Trophoblast cell (in vitro differentiated cells and primary cell): ENCODE measurements at regions not wholly inside any gene's neighbourhood (a gene's known extent, or its start where the extent isn't known, plus 50 kb on each side); places are given as distances from the start of the nearest gene placed in this dataset.
A peak's percentile ranks its signal among the peaks of the same experiment; 100 is the strongest.
"Not testable (repeated sequence)": the region's sequence is repeated elsewhere in the genome, so short reads cannot be mapped to it uniquely, and the experiment has no call there.

Experiments
- DNase-seq, 2 donors: peaks; one replicate each; pipeline ENCODE4 v3.0.0-alpha.2; 2016
- H2AFZ ChIP-seq: 2 replicates; pipeline ENCODE4 v1.6.1; 2013; ENCODE audit warnings: low read length, moderate library complexity, mild to moderate bottlenecking; ENCODE audit not compliant: insufficient read depth, poor library complexity
- H2AK5ac ChIP-seq: 2 replicates; pipeline ENCODE4 v1.6.1; 2013; ENCODE audit warnings: mild to moderate bottlenecking, low read length
- H2BK120ac ChIP-seq: 2 replicates; pipeline ENCODE4 v1.6.1; 2013; ENCODE audit warnings: low read length, mild to moderate bottlenecking, moderate library complexity; ENCODE audit not compliant: insufficient read depth, poor library complexity
- H2BK12ac ChIP-seq: 2 replicates; pipeline ENCODE4 v1.6.1; 2013; ENCODE audit warnings: mild to moderate bottlenecking, low read length, moderate library complexity
- H2BK5ac ChIP-seq: 2 replicates; pipeline ENCODE4 v1.6.1; 2013; ENCODE audit warnings: low read length, low read depth, moderate library complexity, mild to moderate bottlenecking; ENCODE audit not compliant: poor library complexity
- H3K14ac ChIP-seq: 2 replicates; pipeline ENCODE4 v1.6.1; 2013; ENCODE audit warnings: mild to moderate bottlenecking, low read length
- H3K18ac ChIP-seq: 2 replicates; pipeline ENCODE4 v1.6.1; 2013; ENCODE audit warnings: mild to moderate bottlenecking, low read length
- H3K23ac ChIP-seq: 2 replicates; pipeline ENCODE4 v1.6.1; 2013; ENCODE audit warnings: low read length
- H3K27ac ChIP-seq: 2 replicates; pipeline ENCODE4 v1.5.1; 2013; ENCODE audit warnings: low read depth, mild to moderate bottlenecking, inconsistent platforms, low read length, moderate library complexity
- H3K27me3 ChIP-seq: 2 replicates; pipeline ENCODE4 v1.6.1; 2013; ENCODE audit warnings: inconsistent platforms, mild to moderate bottlenecking, low read length, moderate library complexity; ENCODE audit not compliant: insufficient read depth
- H3K36me3 ChIP-seq, 2 experiments: 1 replicate in 1 of 2; 2 replicates in 1 of 2; pipeline ENCODE4 v1.6.1; 2013; ENCODE audit warnings: low read length in 2 of 2, mild to moderate bottlenecking in 2 of 2, moderate library complexity in 1 of 2; ENCODE audit not compliant: insufficient read depth in 2 of 2, control insufficient read depth in 1 of 2
- H3K4ac ChIP-seq: 2 replicates; pipeline ENCODE4 v1.6.1; 2013; ENCODE audit warnings: low read depth, mild to moderate bottlenecking, low read length, moderate library complexity
- H3K4me1 ChIP-seq, 2 experiments: 1 replicate in 1 of 2; 2 replicates in 1 of 2; pipeline ENCODE4 v1.6.1; 2013; ENCODE audit warnings: low read length in 2 of 2, mild to moderate bottlenecking in 2 of 2, moderate library complexity in 1 of 2; ENCODE audit not compliant: insufficient read depth in 2 of 2, control insufficient read depth in 1 of 2
- H3K4me2 ChIP-seq: 2 replicates; pipeline ENCODE4 v1.6.1; 2013; ENCODE audit warnings: inconsistent platforms, mild to moderate bottlenecking, low read length, moderate library complexity
- H3K4me3 ChIP-seq: 2 replicates; pipeline ENCODE4 v1.5.1; 2013; ENCODE audit warnings: mild to moderate bottlenecking, low read depth, low read length, inconsistent platforms
- H3K79me1 ChIP-seq: one replicate; pipeline ENCODE4 v1.6.1; 2013; ENCODE audit warnings: low read length
- H3K79me2 ChIP-seq: 2 replicates; pipeline ENCODE4 v1.6.1; 2013; ENCODE audit warnings: low read length, mild to moderate bottlenecking; ENCODE audit not compliant: control insufficient read depth, insufficient read depth, poor library complexity
- H3K9ac ChIP-seq: 2 replicates; pipeline ENCODE4 v1.6.1; 2013; ENCODE audit warnings: mild to moderate bottlenecking, low read length
- H3K9me3 ChIP-seq: 2 replicates; pipeline ENCODE4 v1.6.1; 2013; ENCODE audit warnings: low read depth, mild to moderate bottlenecking, control low read depth, inconsistent platforms, low read length; ENCODE audit not compliant: insufficient read depth
- H4K12ac ChIP-seq: 2 replicates; pipeline ENCODE4 v1.6.1; 2013; ENCODE audit warnings: low read depth, mild to moderate bottlenecking, low read length, moderate library complexity
- H4K8ac ChIP-seq: 2 replicates; pipeline ENCODE4 v1.6.1; 2013; ENCODE audit warnings: low read depth, mild to moderate bottlenecking, low read length, moderate library complexity
- H4K91ac ChIP-seq: one replicate; pipeline ENCODE4 v1.6.1; 2013; ENCODE audit warnings: low read depth, mild to moderate bottlenecking, low read length, moderate library complexity
- WGBS: extraction: QIAGEN DNeasy Blood & Tissue Kit; methylation state at CpG from one replicate; pipeline ENCODE4 v1.1.7; 2013; ENCODE audit warnings: missing lambda C conversion rate; ENCODE audit not compliant: insufficient read length, insufficient coverage; ENCODE audit errors: extremely low coverage; 5-methylcytosine and 5-hydroxymethylcytosine counted together

- H4K8ac ChIP-seq, H2BK5ac ChIP-seq, H3K4me3 ChIP-seq, H3K79me1 ChIP-seq, H3K4me1 ChIP-seq, H3K4ac ChIP-seq, H3K27me3 ChIP-seq, H4K12ac ChIP-seq, DNase-seq, H3K4me2 ChIP-seq, H3K18ac ChIP-seq, H2AFZ ChIP-seq, H4K91ac ChIP-seq, H3K36me3 ChIP-seq, H2AK5ac ChIP-seq, H3K9ac ChIP-seq, H2BK12ac ChIP-seq, H3K9me3 ChIP-seq, H2BK120ac ChIP-seq, H3K27ac ChIP-seq, H3K79me2 ChIP-seq, H3K23ac ChIP-seq, H3K14ac ChIP-seq: not testable (repeated sequence)
Measured at GRCh38 chr11:34781826-34782225, 134.4 kb downstream of the APIP start.

- H2BK120ac ChIP-seq = no peak overlapping the region
- WGBS = no CpG with 5 or more reads among the region's 4 CpGs
- no peak overlapping the region for H3K18ac ChIP-seq
- H3K4me2 ChIP-seq = no peak overlapping the region
- H3K79me2 ChIP-seq = no peaks in the 10 kb centered on the region
- no peak overlapping the region for H4K8ac ChIP-seq
- H3K4ac ChIP-seq = no peak overlapping the region
- no peaks in the 10 kb centered on the region for H3K9me3 ChIP-seq
- H3K4me1 ChIP-seq = no peaks in the 10 kb centered on the region
- H2BK5ac ChIP-seq = no peak overlapping the region
- no peaks in the 10 kb centered on the region for H3K79me1 ChIP-seq
- H3K9ac ChIP-seq = no peak overlapping the region
- H3K27me3 ChIP-seq = no peaks in the 10 kb centered on the region
- no peaks in the 10 kb centered on the region for H3K36me3 ChIP-seq
- no peak overlapping the region for H3K27ac ChIP-seq
- H3K4me3 ChIP-seq = no peak overlapping the region
- H3K23ac ChIP-seq = no peak overlapping the region
- H2AFZ ChIP-seq = no peak overlapping the region
- no peak overlapping the region for H3K14ac ChIP-seq
- no peak overlapping the region for H4K12ac ChIP-seq
- DNase-seq = peak; percentile 19 to 72
- no peak overlapping the region for H2AK5ac ChIP-seq
- no peak overlapping the region for H2BK12ac ChIP-seq
- H4K91ac ChIP-seq = no peak overlapping the region
Measured at GRCh38 chr11:34775417-34775888, 140.7 kb downstream of the APIP start.

- no peak overlapping the region for H4K91ac ChIP-seq
- no peak overlapping the region for H2BK12ac ChIP-seq
- no peak overlapping the region for H2AFZ ChIP-seq
- H3K79me1 ChIP-seq = no peaks in the 10 kb centered on the region
- no peak overlapping the region for H3K23ac ChIP-seq
- no peak overlapping the region for H4K12ac ChIP-seq
- H3K27me3 ChIP-seq = no peaks in the 10 kb centered on the region
- H3K4ac ChIP-seq = no peak overlapping the region
- H3K36me3 ChIP-seq = no peaks in the 10 kb centered on the region
- DNase-seq = no peak
- H3K79me2 ChIP-seq = no peaks in the 10 kb centered on the region
- WGBS = no CpG with 5 or more reads among the region's 2 CpGs
- no peak overlapping the region for H3K18ac ChIP-seq
- no peak overlapping the region for H2AK5ac ChIP-seq
- H3K4me3 ChIP-seq = no peak overlapping the region
- H2BK5ac ChIP-seq = no peak overlapping the region
- H3K9ac ChIP-seq = no peak overlapping the region
- peaks cover 0 to 6% of the 10 kb centered on the region in 2 experiments for H3K4me1 ChIP-seq
- H3K4me2 ChIP-seq = no peak overlapping the region
- no peak overlapping the region for H2BK120ac ChIP-seq
- H4K8ac ChIP-seq = no peak overlapping the region
- no peak overlapping the region for H3K27ac ChIP-seq
- no peak overlapping the region for H3K14ac ChIP-seq
- H3K9me3 ChIP-seq = no peaks in the 10 kb centered on the region
Measured at GRCh38 chr11:34774604-34775003, 141.6 kb downstream of the APIP start.

GRCh38 chr11:34773826-34774225 is 142.4 kb downstream of the APIP start:
- no peaks in the 10 kb centered on the region for H3K9me3 ChIP-seq
- no peaks in the 10 kb centered on the region for H3K36me3 ChIP-seq
- no peak overlapping the region for H4K91ac ChIP-seq
- H3K4me1 ChIP-seq = peaks cover 0 to 7% of the 10 kb centered on the region in 2 experiments
- no peaks in the 10 kb centered on the region for H3K27me3 ChIP-seq
- H3K4ac ChIP-seq = no peak overlapping the region
- H3K27ac ChIP-seq = no peak overlapping the region
- H3K14ac ChIP-seq = no peak overlapping the region
- H3K23ac ChIP-seq = no peak overlapping the region
- H2BK5ac ChIP-seq = no peak overlapping the region
- H2AK5ac ChIP-seq = no peak overlapping the region
- H4K12ac ChIP-seq = no peak overlapping the region
- H3K18ac ChIP-seq = no peak overlapping the region
- no peak overlapping the region for H2BK120ac ChIP-seq
- no peak overlapping the region for H3K4me3 ChIP-seq
- H2AFZ ChIP-seq = no peak overlapping the region
- H3K9ac ChIP-seq = no peak overlapping the region
- WGBS = no CpG with 5 or more reads among the region's 1 CpG
- no peak overlapping the region for H4K8ac ChIP-seq
- H2BK12ac ChIP-seq = no peak overlapping the region
- no peak overlapping the region for H3K4me2 ChIP-seq
- H3K79me1 ChIP-seq = no peaks in the 10 kb centered on the region
- H3K79me2 ChIP-seq = no peaks in the 10 kb centered on the region
- DNase-seq = peak in 1 of 2 donors; percentile 6
